ENCODE measurements at regions not wholly inside any gene's neighbourhood (a gene's known extent, or its start where the extent isn't known, plus 50 kb on each side); places are given as distances from the start of the nearest gene placed in this dataset.

- Histone ChIP-seq H3K9ac (ENCODE audit: low read depth, low read length) (no peak overlapping the region), H3K4me3 (ENCODE audit: low read depth, low read length) (no peak overlapping the region), H3K4me1 (ENCODE audit: control insufficient read depth, insufficient read depth, low read length) (no peaks in the 10 kb centered on the region), H3K36me3 (ENCODE audit: control insufficient read depth, insufficient read depth, low read length) (no peaks in the 10 kb centered on the region), H3K27me3 (ENCODE audit: control insufficient read depth, insufficient read depth, low read length) (no peaks in the 10 kb centered on the region), H3K9me3 (ENCODE audit: control insufficient read depth, insufficient read depth, low read length) (no peaks in the 10 kb centered on the region)
Measured at GRCh38 chr20:10915815-10916214, 242.0 kb upstream of the JAG1 start.

GRCh38 chr20:10916312-10916711, 242.5 kb upstream of the JAG1 start:
- Histone ChIP-seq H3K36me3 (ENCODE audit: control insufficient read depth, insufficient read depth, low read length) (no peaks in the 10 kb centered on the region), H3K4me1 (ENCODE audit: control insufficient read depth, insufficient read depth, low read length) (no peaks in the 10 kb centered on the region), H3K27me3 (ENCODE audit: control insufficient read depth, insufficient read depth, low read length) (no peaks in the 10 kb centered on the region), H3K9ac (ENCODE audit: low read depth, low read length) (no peak overlapping the region), H3K4me3 (ENCODE audit: low read depth, low read length) (no peak overlapping the region), H3K9me3 (ENCODE audit: control insufficient read depth, insufficient read depth, low read length) (no peaks in the 10 kb centered on the region)

DNA sequence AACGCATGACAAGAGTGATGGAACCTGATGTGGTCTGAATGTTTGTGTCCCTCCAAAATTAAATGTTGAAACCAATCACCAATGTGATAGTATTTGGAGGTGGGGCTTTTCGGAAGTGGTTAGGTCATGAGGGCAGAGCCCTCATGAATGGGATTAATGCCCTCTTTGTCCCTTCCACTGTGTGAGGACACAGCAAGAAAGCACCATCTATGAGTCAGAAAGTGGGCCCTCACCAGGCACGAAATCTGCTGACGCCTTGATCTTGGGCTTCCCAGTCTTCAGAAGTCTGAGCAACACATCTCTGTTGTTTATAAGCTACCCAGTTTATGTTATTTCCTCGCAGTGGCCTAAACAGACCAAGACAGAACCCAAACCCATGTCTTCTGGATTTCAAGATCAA, 244.0 kb upstream of the JAG1 start:
- H3K4me3 ChIP-seq (ENCODE audit: low read depth, low read length), result no peak overlapping the region
- H3K9ac ChIP-seq (ENCODE audit: low read depth, low read length), result no peak overlapping the region
- H3K36me3 ChIP-seq (ENCODE audit: control insufficient read depth, insufficient read depth, low read length), result no peaks in the 10 kb centered on the region
- H3K9me3 ChIP-seq (ENCODE audit: control insufficient read depth, insufficient read depth, low read length), result no peaks in the 10 kb centered on the region
- no peaks in the 10 kb centered on the region for H3K27me3 ChIP-seq (ENCODE audit: control insufficient read depth, insufficient read depth, low read length)
- no peaks in the 10 kb centered on the region for H3K4me1 ChIP-seq (ENCODE audit: control insufficient read depth, insufficient read depth, low read length)

- no peaks in the 10 kb centered on the region for H3K9me3 ChIP-seq (ENCODE audit: control insufficient read depth, insufficient read depth, low read length)
- H3K27me3 ChIP-seq (ENCODE audit: control insufficient read depth, insufficient read depth, low read length), result no peaks in the 10 kb centered on the region
- no peak overlapping the region for H3K4me3 ChIP-seq (ENCODE audit: low read depth, low read length)
- no peaks in the 10 kb centered on the region for H3K36me3 ChIP-seq (ENCODE audit: control insufficient read depth, insufficient read depth, low read length)
- no peak overlapping the region for H3K9ac ChIP-seq (ENCODE audit: low read depth, low read length)
- no peaks in the 10 kb centered on the region for H3K4me1 ChIP-seq (ENCODE audit: control insufficient read depth, insufficient read depth, low read length)
Measured at GRCh38 chr20:10919396-10920140, 245.8 kb upstream of the JAG1 start.

GRCh38 chr20:10920396-10920795, 246.6 kb upstream of the JAG1 start:
- no peak overlapping the region for H3K9ac ChIP-seq (ENCODE audit: low read depth, low read length)
- no peaks in the 10 kb centered on the region for H3K27me3 ChIP-seq (ENCODE audit: control insufficient read depth, insufficient read depth, low read length)
- no peak overlapping the region for H3K4me3 ChIP-seq (ENCODE audit: low read depth, low read length)
- H3K9me3 ChIP-seq (ENCODE audit: control insufficient read depth, insufficient read depth, low read length), result no peaks in the 10 kb centered on the region
- no peaks in the 10 kb centered on the region for H3K36me3 ChIP-seq (ENCODE audit: control insufficient read depth, insufficient read depth, low read length)
- H3K4me1 ChIP-seq (ENCODE audit: control insufficient read depth, insufficient read depth, low read length), result no peaks in the 10 kb centered on the region

DNA sequence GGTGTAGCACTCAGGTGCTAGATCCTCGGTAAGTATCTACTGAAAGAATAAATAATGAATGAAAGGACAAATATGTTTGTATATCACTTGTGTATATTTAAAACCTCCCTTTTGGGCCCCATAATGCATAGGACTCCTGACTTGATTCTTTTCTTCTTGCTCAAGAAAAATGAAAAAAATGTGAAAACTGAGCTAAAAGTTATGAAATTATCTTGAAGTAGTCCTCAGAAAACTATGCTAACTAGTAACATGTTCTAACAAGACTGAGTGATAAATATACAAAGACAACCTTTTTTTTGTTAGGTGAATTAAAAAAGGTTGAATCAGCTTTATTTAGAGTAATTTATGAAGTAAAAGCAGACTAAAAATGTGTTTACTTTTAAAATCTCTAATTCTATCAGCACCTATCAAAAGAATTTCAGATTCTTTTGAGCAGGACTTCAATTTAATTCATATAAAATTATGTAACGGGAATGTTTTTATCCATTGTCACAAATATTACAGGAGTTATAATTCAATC, 247.8 kb upstream of the JAG1 start:
- no peaks in the 10 kb centered on the region for H3K27me3 ChIP-seq (ENCODE audit: control insufficient read depth, insufficient read depth, low read length)
- no peak overlapping the region for H3K4me3 ChIP-seq (ENCODE audit: low read depth, low read length)
- H3K4me1 ChIP-seq (ENCODE audit: control insufficient read depth, insufficient read depth, low read length), result no peaks in the 10 kb centered on the region
- no peaks in the 10 kb centered on the region for H3K9me3 ChIP-seq (ENCODE audit: control insufficient read depth, insufficient read depth, low read length)
- no peaks in the 10 kb centered on the region for H3K36me3 ChIP-seq (ENCODE audit: control insufficient read depth, insufficient read depth, low read length)
- no peak overlapping the region for H3K9ac ChIP-seq (ENCODE audit: low read depth, low read length)

GRCh38 chr20:10922506-10922905, 248.7 kb upstream of the JAG1 start:
- no peaks in the 10 kb centered on the region for H3K4me1 ChIP-seq (ENCODE audit: control insufficient read depth, insufficient read depth, low read length)
- H3K27me3 ChIP-seq (ENCODE audit: control insufficient read depth, insufficient read depth, low read length), result no peaks in the 10 kb centered on the region
- H3K9me3 ChIP-seq (ENCODE audit: control insufficient read depth, insufficient read depth, low read length), result no peaks in the 10 kb centered on the region
- H3K36me3 ChIP-seq (ENCODE audit: control insufficient read depth, insufficient read depth, low read length), result no peaks in the 10 kb centered on the region
- H3K4me3 ChIP-seq (ENCODE audit: low read depth, low read length), result no peak overlapping the region
- H3K9ac ChIP-seq (ENCODE audit: low read depth, low read length), result no peak overlapping the region

- Histone ChIP-seq H3K36me3 (ENCODE audit: control insufficient read depth, insufficient read depth, low read length) (no peaks in the 10 kb centered on the region), H3K4me3 (ENCODE audit: low read depth, low read length) (no peak overlapping the region), H3K4me1 (ENCODE audit: control insufficient read depth, insufficient read depth, low read length) (no peaks in the 10 kb centered on the region), H3K9me3 (ENCODE audit: control insufficient read depth, insufficient read depth, low read length) (no peaks in the 10 kb centered on the region), H3K9ac (ENCODE audit: low read depth, low read length) (no peak overlapping the region), H3K27me3 (ENCODE audit: control insufficient read depth, insufficient read depth, low read length) (no peaks in the 10 kb centered on the region)
Measured at GRCh38 chr20:10922941-10923340, 249.1 kb upstream of the JAG1 start.

DNA sequence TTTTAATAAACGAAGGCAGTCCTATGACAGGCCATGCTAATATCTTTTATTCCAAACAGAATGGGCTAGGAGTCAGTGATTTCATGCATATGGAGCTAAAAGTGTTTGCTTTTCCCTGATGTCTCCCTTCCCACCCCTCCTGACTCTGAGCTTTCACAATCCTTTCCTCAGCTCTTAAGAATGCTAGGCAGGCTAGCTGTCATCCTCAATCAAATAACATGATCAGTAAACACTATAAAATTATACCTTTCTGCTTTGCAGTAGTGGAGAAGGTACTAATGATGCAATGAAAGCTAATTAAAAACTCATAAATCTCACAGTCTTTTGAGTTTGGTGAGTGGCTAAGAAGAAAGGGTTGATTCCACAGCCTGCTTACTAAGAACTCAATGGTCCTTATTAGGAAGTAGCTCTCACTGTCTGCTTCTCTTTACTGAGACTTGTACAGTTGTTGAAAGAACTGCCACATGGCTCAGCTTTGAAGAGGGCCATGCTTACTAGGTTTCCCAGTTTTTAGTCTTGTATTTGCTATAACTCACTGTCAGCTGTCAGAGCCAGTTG, 250.9 kb upstream of the JAG1 start:
- H3K4me1 ChIP-seq (ENCODE audit: control insufficient read depth, insufficient read depth, low read length), result no peaks in the 10 kb centered on the region
- no peaks in the 10 kb centered on the region for H3K27me3 ChIP-seq (ENCODE audit: control insufficient read depth, insufficient read depth, low read length)
- no peak overlapping the region for H3K9ac ChIP-seq (ENCODE audit: low read depth, low read length)
- H3K4me3 ChIP-seq (ENCODE audit: low read depth, low read length), result no peak overlapping the region
- no peaks in the 10 kb centered on the region for H3K36me3 ChIP-seq (ENCODE audit: control insufficient read depth, insufficient read depth, low read length)
- no peaks in the 10 kb centered on the region for H3K9me3 ChIP-seq (ENCODE audit: control insufficient read depth, insufficient read depth, low read length)

GRCh38 chr20:10925767-10926166, 252.0 kb upstream of the JAG1 start:
- Histone ChIP-seq H3K27me3 (ENCODE audit: control insufficient read depth, insufficient read depth, low read length) (no peaks in the 10 kb centered on the region), H3K4me1 (ENCODE audit: control insufficient read depth, insufficient read depth, low read length) (no peaks in the 10 kb centered on the region), H3K9me3 (ENCODE audit: control insufficient read depth, insufficient read depth, low read length) (no peaks in the 10 kb centered on the region), H3K36me3 (ENCODE audit: control insufficient read depth, insufficient read depth, low read length) (no peaks in the 10 kb centered on the region), H3K9ac (ENCODE audit: low read depth, low read length) (no peak overlapping the region), H3K4me3 (ENCODE audit: low read depth, low read length) (no peak overlapping the region)

- Histone ChIP-seq H3K4me3 (ENCODE audit: low read depth, low read length) (no peak overlapping the region), H3K27me3 (ENCODE audit: control insufficient read depth, insufficient read depth, low read length) (no peaks in the 10 kb centered on the region), H3K4me1 (ENCODE audit: control insufficient read depth, insufficient read depth, low read length) (no peaks in the 10 kb centered on the region), H3K9ac (ENCODE audit: low read depth, low read length) (no peak overlapping the region), H3K9me3 (ENCODE audit: control insufficient read depth, insufficient read depth, low read length) (no peaks in the 10 kb centered on the region), H3K36me3 (ENCODE audit: control insufficient read depth, insufficient read depth, low read length) (no peaks in the 10 kb centered on the region)
Measured at GRCh38 chr20:10927011-10927583, 253.3 kb upstream of the JAG1 start.
